ENCODE measurements at regions not wholly inside any gene's neighbourhood (a gene's known extent, or its start where the extent isn't known, plus 50 kb on each side); places are given as distances from the start of the nearest gene placed in this dataset.

DNA sequence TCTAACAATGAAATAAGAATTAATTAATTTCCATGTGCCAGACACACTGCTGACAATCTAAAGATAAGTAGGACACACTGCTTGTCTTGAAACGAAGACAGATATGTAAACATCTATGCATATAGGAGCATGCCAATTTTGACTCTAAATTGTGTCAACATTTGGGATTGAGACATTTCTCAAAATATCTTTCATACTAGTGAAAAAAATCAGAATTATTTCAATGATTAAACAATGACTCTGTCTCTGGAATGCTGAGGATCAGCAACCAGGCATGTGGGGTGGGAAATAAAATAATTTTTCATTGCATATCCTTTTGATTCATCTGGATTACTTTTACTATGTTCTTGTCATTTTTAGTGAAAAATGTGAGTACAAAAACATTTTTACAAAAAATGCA, 262.6 kb upstream of the SYT4 start:
- TF ChIP-seq, protein P1, sequence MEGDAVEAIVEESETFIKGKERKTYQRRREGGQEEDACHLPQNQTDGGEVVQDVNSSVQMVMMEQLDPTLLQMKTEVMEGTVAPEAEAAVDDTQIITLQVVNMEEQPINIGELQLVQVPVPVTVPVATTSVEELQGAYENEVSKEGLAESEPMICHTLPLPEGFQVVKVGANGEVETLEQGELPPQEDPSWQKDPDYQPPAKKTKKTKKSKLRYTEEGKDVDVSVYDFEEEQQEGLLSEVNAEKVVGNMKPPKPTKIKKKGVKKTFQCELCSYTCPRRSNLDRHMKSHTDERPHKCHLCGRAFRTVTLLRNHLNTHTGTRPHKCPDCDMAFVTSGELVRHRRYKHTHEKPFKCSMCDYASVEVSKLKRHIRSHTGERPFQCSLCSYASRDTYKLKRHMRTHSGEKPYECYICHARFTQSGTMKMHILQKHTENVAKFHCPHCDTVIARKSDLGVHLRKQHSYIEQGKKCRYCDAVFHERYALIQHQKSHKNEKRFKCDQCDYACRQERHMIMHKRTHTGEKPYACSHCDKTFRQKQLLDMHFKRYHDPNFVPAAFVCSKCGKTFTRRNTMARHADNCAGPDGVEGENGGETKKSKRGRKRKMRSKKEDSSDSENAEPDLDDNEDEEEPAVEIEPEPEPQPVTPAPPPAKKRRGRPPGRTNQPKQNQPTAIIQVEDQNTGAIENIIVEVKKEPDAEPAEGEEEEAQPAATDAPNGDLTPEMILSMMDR (IDR thresholded peaks at IDR 0.05; ENCODE audit: insufficient read depth, low read length): no peak
- TF ChIP-seq, protein P2, sequence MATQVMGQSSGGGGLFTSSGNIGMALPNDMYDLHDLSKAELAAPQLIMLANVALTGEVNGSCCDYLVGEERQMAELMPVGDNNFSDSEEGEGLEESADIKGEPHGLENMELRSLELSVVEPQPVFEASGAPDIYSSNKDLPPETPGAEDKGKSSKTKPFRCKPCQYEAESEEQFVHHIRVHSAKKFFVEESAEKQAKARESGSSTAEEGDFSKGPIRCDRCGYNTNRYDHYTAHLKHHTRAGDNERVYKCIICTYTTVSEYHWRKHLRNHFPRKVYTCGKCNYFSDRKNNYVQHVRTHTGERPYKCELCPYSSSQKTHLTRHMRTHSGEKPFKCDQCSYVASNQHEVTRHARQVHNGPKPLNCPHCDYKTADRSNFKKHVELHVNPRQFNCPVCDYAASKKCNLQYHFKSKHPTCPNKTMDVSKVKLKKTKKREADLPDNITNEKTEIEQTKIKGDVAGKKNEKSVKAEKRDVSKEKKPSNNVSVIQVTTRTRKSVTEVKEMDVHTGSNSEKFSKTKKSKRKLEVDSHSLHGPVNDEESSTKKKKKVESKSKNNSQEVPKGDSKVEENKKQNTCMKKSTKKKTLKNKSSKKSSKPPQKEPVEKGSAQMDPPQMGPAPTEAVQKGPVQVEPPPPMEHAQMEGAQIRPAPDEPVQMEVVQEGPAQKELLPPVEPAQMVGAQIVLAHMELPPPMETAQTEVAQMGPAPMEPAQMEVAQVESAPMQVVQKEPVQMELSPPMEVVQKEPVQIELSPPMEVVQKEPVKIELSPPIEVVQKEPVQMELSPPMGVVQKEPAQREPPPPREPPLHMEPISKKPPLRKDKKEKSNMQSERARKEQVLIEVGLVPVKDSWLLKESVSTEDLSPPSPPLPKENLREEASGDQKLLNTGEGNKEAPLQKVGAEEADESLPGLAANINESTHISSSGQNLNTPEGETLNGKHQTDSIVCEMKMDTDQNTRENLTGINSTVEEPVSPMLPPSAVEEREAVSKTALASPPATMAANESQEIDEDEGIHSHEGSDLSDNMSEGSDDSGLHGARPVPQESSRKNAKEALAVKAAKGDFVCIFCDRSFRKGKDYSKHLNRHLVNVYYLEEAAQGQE (IDR thresholded peaks at IDR 0.05; ENCODE audit: insufficient replicate concordance, low read depth): no peak
- no peak for TF ChIP-seq POLR2AphosphoS5 (IDR thresholded peaks at IDR 0.05; ENCODE audit: low read depth)

All from HL-60 (cell line).